ENCODE measurements at regions not wholly inside any gene's neighbourhood (a gene's known extent, or its start where the extent isn't known, plus 50 kb on each side); places are given as distances from the start of the nearest gene placed in this dataset.

GRCh38 chr10:36492590-36493515 lies 632.5 kb upstream of the ANKRD30A start:
- no peak overlapping the region for H3K27ac ChIP-seq
- peaks cover 25% of the 10 kb centered on the region for H3K4me1 ChIP-seq (ENCODE audit: low read depth)
- no peak for TF ChIP-seq CTCF (IDR thresholded peaks at IDR 0.05; ENCODE audit: low read depth, low read length)
- no peaks in the 10 kb centered on the region for H3K27me3 ChIP-seq
- DNase-seq (ENCODE audit: low read depth in 1 of 2, low spot score in 1 of 2), result peak in 1 of 2 donors; percentile 22
- no peaks in the 10 kb centered on the region for H3K9me3 ChIP-seq (ENCODE audit: low read depth)
- no peak overlapping the region for H3K4me3 ChIP-seq
- H3K36me3 ChIP-seq, result no peaks in the 10 kb centered on the region

GRCh38 chr10:36491926-36492325 lies 633.5 kb upstream of the ANKRD30A start:
- Histone ChIP-seq H3K36me3 (no peaks in the 10 kb centered on the region), H3K9me3 (ENCODE audit: low read depth) (no peaks in the 10 kb centered on the region), H3K4me1 (ENCODE audit: low read depth) (peaks cover 25% of the 10 kb centered on the region), H3K27ac (no peak overlapping the region), H3K27me3 (no peaks in the 10 kb centered on the region), H3K4me3 (no peak overlapping the region)
- DNase-seq (ENCODE audit: low read depth in 1 of 2, low spot score in 1 of 2), result no peak
- TF ChIP-seq CTCF (IDR thresholded peaks at IDR 0.05; ENCODE audit: low read depth, low read length), result no peak

- DNase-seq (ENCODE audit: low read depth in 1 of 2, low spot score in 1 of 2), result peak in 1 of 2 donors; percentile 82
- no peak overlapping the region for H3K4me3 ChIP-seq
- H3K36me3 ChIP-seq, result no peaks in the 10 kb centered on the region
- no peak for TF ChIP-seq CTCF (IDR thresholded peaks at IDR 0.05; ENCODE audit: low read depth, low read length)
- no peaks in the 10 kb centered on the region for H3K27me3 ChIP-seq
- no peak overlapping the region for H3K27ac ChIP-seq
- no peaks in the 10 kb centered on the region for H3K9me3 ChIP-seq (ENCODE audit: low read depth)
- peaks cover 25% of the 10 kb centered on the region for H3K4me1 ChIP-seq (ENCODE audit: low read depth)
Measured at GRCh38 chr10:36489611-36490228, 635.7 kb upstream of the ANKRD30A start.

- Histone ChIP-seq H3K4me1 (ENCODE audit: low read depth) (peaks cover 25% of the 10 kb centered on the region), H3K36me3 (no peaks in the 10 kb centered on the region), H3K4me3 (no peak overlapping the region), H3K9me3 (ENCODE audit: low read depth) (no peaks in the 10 kb centered on the region), H3K27ac (no peak overlapping the region), H3K27me3 (no peaks in the 10 kb centered on the region)
- no peak for DNase-seq (ENCODE audit: low read depth in 1 of 2, low spot score in 1 of 2)
- TF ChIP-seq CTCF (IDR thresholded peaks at IDR 0.05; ENCODE audit: low read depth, low read length), result no peak
Measured at GRCh38 chr10:36489181-36489580, 636.2 kb upstream of the ANKRD30A start.

- DNase-seq (ENCODE audit: low read depth in 1 of 2, low spot score in 1 of 2), result no peak
- Histone ChIP-seq H3K36me3 (no peaks in the 10 kb centered on the region), H3K27ac (no peak overlapping the region), H3K9me3 (ENCODE audit: low read depth) (no peaks in the 10 kb centered on the region), H3K27me3 (no peaks in the 10 kb centered on the region), H3K4me1 (ENCODE audit: low read depth) (peaks cover 25% of the 10 kb centered on the region), H3K4me3 (no peak overlapping the region)
- no peak for TF ChIP-seq CTCF (IDR thresholded peaks at IDR 0.05; ENCODE audit: low read depth, low read length)
Measured at GRCh38 chr10:36488579-36488978, 636.8 kb upstream of the ANKRD30A start.
